GM10266 (cell line): ENCODE measurements at regions not wholly inside any gene's neighbourhood (a gene's known extent, or its start where the extent isn't known, plus 50 kb on each side); places are given as distances from the start of the nearest gene placed in this dataset.

ENCODE experiments used
- DNase-seq: peaks from one replicate; pipeline ENCODE4 v3.0.0; 2012; ENCODE audit errors: extremely low spot score
- CTCF ChIP-seq: IDR thresholded peaks from 2 replicates; pipeline ENCODE4 v1.5.1; 2012; ENCODE audit warnings: mild to moderate bottlenecking, low read depth; ENCODE audit not compliant: control insufficient read depth, insufficient read depth; ENCODE audit errors: missing control alignments

DNA sequence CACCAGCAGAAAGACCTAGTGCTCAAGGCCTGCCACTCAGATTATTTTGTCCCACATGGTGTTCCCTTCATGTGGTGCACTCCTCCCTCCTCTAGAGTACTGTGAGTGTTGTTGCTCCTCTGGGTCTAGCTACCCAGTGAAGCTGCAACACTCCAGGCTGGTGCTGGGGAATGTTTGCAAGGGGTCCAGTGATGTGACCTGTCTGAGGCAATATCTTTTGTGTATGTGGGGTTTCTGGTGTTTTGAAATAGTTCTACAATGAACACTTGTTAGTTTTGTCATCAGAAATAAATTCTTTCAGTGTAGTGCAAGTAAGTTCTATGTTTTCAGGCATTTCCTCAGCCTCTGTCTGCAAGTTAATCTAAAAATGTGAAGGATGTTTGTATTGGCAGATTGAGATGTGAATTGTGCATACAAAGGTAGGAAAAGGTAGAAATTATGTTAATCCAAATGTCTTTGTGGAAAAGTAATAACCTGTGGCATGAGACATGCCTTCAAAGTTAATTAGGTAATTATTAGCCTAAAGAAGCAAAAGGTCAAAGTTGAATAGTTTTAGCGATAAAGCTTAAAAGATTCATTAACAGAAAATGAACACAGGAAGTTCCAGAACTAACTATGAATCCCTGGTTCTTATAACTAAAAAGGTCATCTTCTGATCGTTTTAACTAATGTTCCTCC lies 616.8 kb downstream of the LTN1 start:
- DNase-seq: no peak
- no peak for TF ChIP-seq CTCF

- TF ChIP-seq CTCF: no peak
Measured at GRCh38 chr21:28374881-28375280, 617.8 kb downstream of the LTN1 start.

GRCh38 chr21:28371713-28372112 lies 621.0 kb downstream of the LTN1 start:
- DNase-seq: no peak
- TF ChIP-seq CTCF: no peak

More at GRCh38 chr21:28374881-28375280, 617.8 kb downstream of the LTN1 start:
- DNase-seq: no peak

GRCh38 chr21:28359300-28359699 lies 633.4 kb downstream of the LTN1 start:
- TF ChIP-seq CTCF: no peak
- DNase-seq: no peak

DNA sequence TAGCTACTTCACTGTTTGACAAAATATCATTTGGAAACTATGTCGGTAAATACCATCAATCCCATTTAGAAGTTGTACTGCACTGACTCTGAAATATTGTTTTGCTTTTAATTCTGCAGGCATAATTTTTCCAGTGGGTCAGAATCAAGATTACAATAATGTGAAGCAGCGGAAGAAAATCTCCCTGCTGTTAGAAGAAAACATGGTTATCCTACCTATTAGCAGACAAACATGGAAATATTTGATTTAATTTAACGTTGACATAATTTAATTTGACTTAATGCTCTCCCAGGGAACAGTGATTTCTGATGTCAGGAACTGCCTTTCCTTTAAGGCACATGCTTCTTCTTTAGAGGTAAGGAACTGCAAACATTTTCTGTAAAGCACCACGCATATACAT lies 634.0 kb downstream of the LTN1 start:
- DNase-seq: no peak
- no peak for TF ChIP-seq CTCF

- no peak for DNase-seq
- TF ChIP-seq CTCF: no peak
Measured at GRCh38 chr21:28358170-28358569, 634.5 kb downstream of the LTN1 start.

DNA sequence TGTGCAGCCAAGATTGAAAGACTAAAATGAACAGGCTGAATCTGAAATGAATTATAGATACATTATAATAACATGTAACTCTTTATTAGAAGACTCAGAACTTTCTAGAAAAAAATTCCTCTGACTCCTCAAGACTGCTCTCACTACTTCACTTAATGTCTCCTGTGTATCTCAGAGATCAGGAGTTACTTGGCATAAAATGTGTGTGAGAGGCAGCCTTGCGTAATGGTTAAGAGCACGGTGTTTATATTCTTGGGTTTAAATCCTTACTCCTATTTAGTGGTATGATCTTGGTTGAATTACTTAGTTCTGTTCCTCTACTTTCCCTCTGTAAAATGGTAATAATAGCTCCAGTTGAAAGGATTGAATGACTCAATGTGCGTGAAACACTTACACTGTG lies 634.9 kb downstream of the LTN1 start:
- TF ChIP-seq CTCF: no peak
- DNase-seq: no peak
